Activated CD8-positive, alpha-beta memory T cell treated with anti-CD3 and anti-CD28 coated beads, Interleukin-2, amount 50 U/mL, for 48 hours (primary cell): ENCODE measurements at regions not wholly inside any gene's neighbourhood (a gene's known extent, or its start where the extent isn't known, plus 50 kb on each side); places are given as distances from the start of the nearest gene placed in this dataset.
"Not testable (repeated sequence)": the region's sequence is repeated elsewhere in the genome, so short reads cannot be mapped to it uniquely, and the experiment has no call there.

Source experiments
- DNase-seq: peaks from one replicate; pipeline ENCODE4 v3.0.0-alpha.2; 2020

GRCh38 chr18:47399475-47399874, 148.0 kb upstream of the SKOR2 start:
- no peak for DNase-seq

GRCh38 chr18:47397671-47398319, 146.3 kb upstream of the SKOR2 start:
- no peak for DNase-seq

- no peak for DNase-seq
Measured at GRCh38 chr18:47391665-47392064, 140.2 kb upstream of the SKOR2 start.

GRCh38 chr18:47390410-47391024, 139.1 kb upstream of the SKOR2 start:
- DNase-seq = no peak

- DNase-seq = no peak
Measured at GRCh38 chr18:47389210-47389609, 137.8 kb upstream of the SKOR2 start.

- DNase-seq = no peak
Measured at GRCh38 chr18:47387864-47388263, 136.4 kb upstream of the SKOR2 start.

- no peak for DNase-seq
Measured at GRCh38 chr18:47383729-47384128, 132.3 kb upstream of the SKOR2 start.

GRCh38 chr18:47381975-47382570, 130.6 kb upstream of the SKOR2 start:
- no peak for DNase-seq

- DNase-seq = no peak
Measured at GRCh38 chr18:47380153-47380552, 128.7 kb upstream of the SKOR2 start.

- DNase-seq = no peak
Measured at GRCh38 chr18:47373465-47373864, 122.0 kb upstream of the SKOR2 start.

- DNase-seq = no peak
Measured at GRCh38 chr18:47370052-47370451, 118.6 kb upstream of the SKOR2 start.

GRCh38 chr18:47354061-47354460, 102.6 kb upstream of the SKOR2 start:
- not testable (repeated sequence) for DNase-seq

GRCh38 chr18:47346016-47346415, 94.6 kb upstream of the SKOR2 start:
- no peak for DNase-seq

- no peak for DNase-seq
Measured at GRCh38 chr18:47345291-47345690, 93.8 kb upstream of the SKOR2 start.

- DNase-seq = no peak
Measured at GRCh38 chr18:47343291-47343690, 91.8 kb upstream of the SKOR2 start.

GRCh38 chr18:47342566-47342965, 91.1 kb upstream of the SKOR2 start:
- DNase-seq = no peak

GRCh38 chr18:47341678-47342077, 90.2 kb upstream of the SKOR2 start:
- no peak for DNase-seq

GRCh38 chr18:47334966-47335365, 83.5 kb upstream of the SKOR2 start:
- no peak for DNase-seq

- DNase-seq = no peak
Measured at GRCh38 chr18:47333926-47334635, 82.6 kb upstream of the SKOR2 start.

GRCh38 chr18:47331641-47332040, 80.2 kb upstream of the SKOR2 start:
- DNase-seq = no peak

- DNase-seq = no peak
Measured at GRCh38 chr18:47331026-47331425, 79.6 kb upstream of the SKOR2 start.

GRCh38 chr18:47323158-47323557, 71.7 kb upstream of the SKOR2 start:
- DNase-seq = no peak

- DNase-seq = no peak
Measured at GRCh38 chr18:47321815-47322214, 70.4 kb upstream of the SKOR2 start.
